Cardiac muscle cell (in vitro differentiated cells and primary cell): ENCODE measurements at regions not wholly inside any gene's neighbourhood (a gene's known extent, or its start where the extent isn't known, plus 50 kb on each side); places are given as distances from the start of the nearest gene placed in this dataset.
A peak's percentile ranks its signal among the peaks of the same experiment; 100 is the strongest.

Experiments used
- DNase-seq, 2 donors: peaks; one replicate each; pipeline versions ENCODE4 v3.0.0 to v3.0.0-alpha.2; 2010 to 2017; ENCODE audit warnings: low read depth in 1 of 2, low spot score in 1 of 2
- H3K27ac ChIP-seq: fragments of 200-600 bp; sonication (generic); 2 replicates; pipeline ENCODE4 v1.5.1; 2016
- H3K27me3 ChIP-seq: fragments of 200-600 bp; sonication (generic); 2 replicates; pipeline ENCODE4 v1.6.0; 2016; ENCODE audit warnings: control low read depth
- H3K36me3 ChIP-seq: fragments of 200-600 bp; sonication (generic); 2 replicates; pipeline ENCODE4 v1.5.1; 2016; ENCODE audit warnings: control low read depth
- H3K4me1 ChIP-seq: fragments of 200-600 bp; sonication (generic); 2 replicates; pipeline ENCODE4 v1.8.1; 2017; ENCODE audit warnings: low read depth, mild to moderate bottlenecking, mixed run types
- H3K4me3 ChIP-seq: fragments of 200-600 bp; sonication (generic); 2 replicates; pipeline ENCODE4 v1.5.1; 2016; ENCODE audit warnings: mild to moderate bottlenecking
- H3K9me3 ChIP-seq: fragments of 200-600 bp; sonication (generic); 2 replicates; pipeline ENCODE4 v1.5.1; 2017; ENCODE audit warnings: low read depth, mild to moderate bottlenecking, control low read depth
- TF ChIP-seq, protein P1 (sequence below): IDR thresholded peaks from 2 replicates; pipeline ENCODE4 v1.5.1; 2012; ENCODE audit warnings: low read depth, mild to moderate bottlenecking, low read length

DNA sequence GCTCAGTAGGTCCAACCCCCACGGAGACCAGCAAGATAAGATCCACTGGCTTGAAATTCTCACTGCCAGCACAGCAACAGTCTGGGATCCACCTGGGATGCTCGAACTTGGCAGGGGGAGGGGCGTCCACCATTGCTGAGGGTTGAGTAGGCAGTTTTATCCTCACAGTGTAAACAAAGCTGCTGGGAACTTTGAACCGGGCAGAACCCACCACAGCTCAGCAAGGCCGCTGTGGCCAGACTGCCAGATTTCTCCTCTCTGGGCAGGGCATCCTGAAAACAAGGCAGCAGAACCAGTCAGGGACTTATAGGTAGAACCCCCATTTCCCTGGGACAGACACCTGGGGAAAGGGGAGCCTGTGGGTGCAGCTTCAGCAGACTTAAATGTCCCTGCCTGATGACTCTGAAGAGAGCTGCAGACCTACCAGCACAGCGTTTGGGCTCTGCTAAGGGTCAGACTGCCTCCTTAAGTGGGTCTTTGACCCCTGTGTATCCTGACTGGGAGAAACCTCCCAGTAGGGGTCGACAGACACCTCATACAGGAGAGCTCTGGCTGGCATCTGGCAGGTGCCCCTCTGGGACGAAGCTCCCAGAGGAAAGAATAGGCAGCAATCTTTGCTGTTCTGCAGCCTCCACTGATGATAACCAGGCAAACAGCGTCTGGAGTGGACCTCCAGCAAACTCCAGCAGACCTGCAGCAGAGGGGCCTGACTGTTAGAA, 782.4 kb upstream of the EYS start:
- Histone ChIP-seq H3K4me3 (no peak overlapping the region), H3K4me1 (no peaks in the 10 kb centered on the region), H3K27ac (no peak overlapping the region), H3K9me3 (no peaks in the 10 kb centered on the region), H3K27me3 (no peaks in the 10 kb centered on the region), H3K36me3 (no peaks in the 10 kb centered on the region)
- no peak for DNase-seq
- TF ChIP-seq, protein P1, sequence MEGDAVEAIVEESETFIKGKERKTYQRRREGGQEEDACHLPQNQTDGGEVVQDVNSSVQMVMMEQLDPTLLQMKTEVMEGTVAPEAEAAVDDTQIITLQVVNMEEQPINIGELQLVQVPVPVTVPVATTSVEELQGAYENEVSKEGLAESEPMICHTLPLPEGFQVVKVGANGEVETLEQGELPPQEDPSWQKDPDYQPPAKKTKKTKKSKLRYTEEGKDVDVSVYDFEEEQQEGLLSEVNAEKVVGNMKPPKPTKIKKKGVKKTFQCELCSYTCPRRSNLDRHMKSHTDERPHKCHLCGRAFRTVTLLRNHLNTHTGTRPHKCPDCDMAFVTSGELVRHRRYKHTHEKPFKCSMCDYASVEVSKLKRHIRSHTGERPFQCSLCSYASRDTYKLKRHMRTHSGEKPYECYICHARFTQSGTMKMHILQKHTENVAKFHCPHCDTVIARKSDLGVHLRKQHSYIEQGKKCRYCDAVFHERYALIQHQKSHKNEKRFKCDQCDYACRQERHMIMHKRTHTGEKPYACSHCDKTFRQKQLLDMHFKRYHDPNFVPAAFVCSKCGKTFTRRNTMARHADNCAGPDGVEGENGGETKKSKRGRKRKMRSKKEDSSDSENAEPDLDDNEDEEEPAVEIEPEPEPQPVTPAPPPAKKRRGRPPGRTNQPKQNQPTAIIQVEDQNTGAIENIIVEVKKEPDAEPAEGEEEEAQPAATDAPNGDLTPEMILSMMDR: no peak

DNA sequence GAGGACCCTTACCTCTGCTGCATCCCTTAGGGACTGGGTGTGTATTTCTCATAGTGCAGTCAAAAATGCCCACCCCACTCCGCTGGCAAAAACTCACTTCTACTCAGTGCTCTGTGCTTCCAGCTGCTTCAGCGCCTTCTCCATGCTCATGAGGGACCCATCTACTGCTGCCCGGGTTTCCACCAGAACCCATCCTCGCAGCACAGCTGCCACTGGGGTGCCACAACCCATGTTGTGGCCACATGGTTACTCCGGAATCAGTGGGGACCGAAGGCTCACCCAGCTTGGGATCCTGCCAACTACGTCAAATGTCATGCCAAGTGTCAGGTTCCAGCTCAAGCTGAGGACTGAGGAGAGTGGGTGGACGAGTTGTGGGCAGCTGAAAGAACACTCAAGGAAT, 774.2 kb upstream of the EYS start:
- Histone ChIP-seq H3K4me1 (no peaks in the 10 kb centered on the region), H3K27ac (no peak overlapping the region), H3K27me3 (no peaks in the 10 kb centered on the region), H3K9me3 (no peaks in the 10 kb centered on the region), H3K36me3 (no peaks in the 10 kb centered on the region), H3K4me3 (no peak overlapping the region)
- no peak for DNase-seq
- TF ChIP-seq, protein P1: no peak

DNA sequence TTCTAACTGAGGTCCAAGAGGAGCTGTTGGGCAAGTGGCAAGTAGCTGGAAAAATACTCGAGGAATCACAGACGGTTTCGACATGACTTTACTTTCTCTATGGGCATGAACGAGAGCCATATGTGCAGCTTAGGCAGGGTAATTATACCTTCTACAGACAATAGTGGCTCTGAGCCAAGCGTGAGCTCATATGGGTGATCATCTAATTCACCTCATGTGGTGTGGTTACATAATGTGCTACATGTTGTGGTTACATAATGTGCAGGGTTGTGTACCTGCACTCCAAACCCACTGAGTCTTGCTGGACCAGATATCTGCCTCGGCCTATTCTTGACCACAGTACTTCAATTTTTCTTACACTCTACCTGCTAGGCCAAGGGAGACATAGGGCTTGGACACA, 771.7 kb upstream of the EYS start:
- Histone ChIP-seq H3K4me3 (no peak overlapping the region), H3K27ac (no peak overlapping the region), H3K4me1 (no peaks in the 10 kb centered on the region), H3K27me3 (no peaks in the 10 kb centered on the region), H3K36me3 (no peaks in the 10 kb centered on the region), H3K9me3 (no peaks in the 10 kb centered on the region)
- TF ChIP-seq, protein P1: no peak
- DNase-seq: no peak

DNA sequence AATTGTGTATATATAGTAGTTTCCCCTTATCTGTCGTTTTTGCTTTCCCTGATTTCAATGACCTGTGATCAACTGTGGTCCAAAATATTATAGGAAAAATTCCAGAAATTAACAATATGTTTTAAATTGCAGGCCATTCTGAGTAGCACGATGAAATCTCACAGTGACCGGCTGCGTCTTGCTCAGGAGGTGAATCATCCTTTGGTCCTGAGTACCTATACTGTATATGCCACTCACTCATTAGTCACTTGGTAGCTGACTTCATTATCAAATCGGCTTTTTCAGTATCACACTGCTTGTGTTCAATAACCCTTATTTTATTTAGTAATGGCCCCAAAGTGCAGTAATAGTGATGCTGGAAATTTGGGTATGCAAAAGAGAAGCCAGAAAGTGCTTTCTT, 728.3 kb upstream of the EYS start:
- DNase-seq: no peak
- TF ChIP-seq, protein P1: no peak
- peaks cover 3% of the 10 kb centered on the region for H3K4me1 ChIP-seq

DNA sequence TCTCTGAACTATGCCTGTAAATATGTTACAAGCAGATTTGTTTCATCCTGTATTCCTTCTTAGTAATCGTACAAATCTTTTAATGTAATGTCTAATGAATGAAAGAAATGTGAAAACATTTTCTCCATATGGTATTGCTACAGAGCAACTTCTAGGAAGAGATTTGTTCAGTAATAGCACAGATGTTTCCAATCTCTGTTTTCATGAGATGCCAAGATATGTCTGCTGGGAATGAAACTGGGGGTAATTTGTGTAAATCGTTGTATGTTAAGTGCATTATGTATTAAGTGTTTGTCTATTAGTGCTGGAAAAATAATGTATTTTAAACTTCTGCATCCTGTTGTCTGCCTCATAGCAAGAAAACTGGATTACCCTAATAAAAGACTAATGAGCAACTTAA, 722.2 kb upstream of the EYS start:
- Histone ChIP-seq H3K4me3 (no peak overlapping the region), H3K4me1 (peaks cover 3% of the 10 kb centered on the region), H3K27me3 (no peaks in the 10 kb centered on the region), H3K27ac (no peak overlapping the region), H3K36me3 (no peaks in the 10 kb centered on the region), H3K9me3 (no peaks in the 10 kb centered on the region)
- peak in 1 of 2 donors; percentile 13 for DNase-seq
- TF ChIP-seq, protein P1: no peak

More for the DNA sequence above, 728.3 kb upstream of the EYS start:
- H3K36me3 ChIP-seq: no peaks in the 10 kb centered on the region
- peaks cover 2% of the 10 kb centered on the region for H3K9me3 ChIP-seq
- H3K4me3 ChIP-seq: no peak overlapping the region
- H3K27me3 ChIP-seq: no peaks in the 10 kb centered on the region
- no peak overlapping the region for H3K27ac ChIP-seq

DNA sequence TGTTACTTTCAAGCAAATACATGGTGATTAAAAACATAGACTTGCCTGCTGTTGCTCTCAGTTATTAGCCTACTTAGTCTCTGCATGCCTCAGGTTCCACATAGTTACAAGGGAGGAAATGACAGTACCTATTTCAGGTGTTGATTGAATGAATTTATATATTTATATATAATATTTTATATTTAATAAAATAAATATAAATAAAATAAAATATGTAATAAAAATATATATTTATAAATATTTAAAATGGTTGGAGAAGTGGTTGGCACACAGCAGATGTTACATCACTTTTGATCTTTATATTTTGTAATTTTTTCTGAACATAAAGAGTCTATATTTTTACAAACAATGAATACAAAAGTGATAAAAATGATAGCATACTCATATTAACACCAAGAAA, 716.0 kb upstream of the EYS start:
- no peak overlapping the region for H3K4me3 ChIP-seq
- no peak overlapping the region for H3K27ac ChIP-seq
- DNase-seq: no peak
- no peaks in the 10 kb centered on the region for H3K9me3 ChIP-seq
- H3K4me1 ChIP-seq: no peaks in the 10 kb centered on the region
- H3K36me3 ChIP-seq: no peaks in the 10 kb centered on the region
- no peaks in the 10 kb centered on the region for H3K27me3 ChIP-seq
- TF ChIP-seq, protein P1: no peak
